OCI-LY3 (cell line): ENCODE measurements at regions not wholly inside any gene's neighbourhood (a gene's known extent, or its start where the extent isn't known, plus 50 kb on each side); places are given as distances from the start of the nearest gene placed in this dataset.

Experiments used
- H2AFZ ChIP-seq: fragments of 200-600, 300-600 bp; shearing (Covaris generic); 2 replicates; pipeline ENCODE4 v1.6.0; 2014; ENCODE audit warnings: antibody characterized with exemption, low read depth, low read length
- H3K27ac ChIP-seq: fragments of 200-600, 300-600 bp; sonication (generic); 2 replicates; pipeline ENCODE4 v1.5.1; 2014; ENCODE audit warnings: mild to moderate bottlenecking, low read length, moderate library complexity, mixed read lengths
- H3K27me3 ChIP-seq: fragments of 200-600, 300-600 bp; sonication (generic); 2 replicates; pipeline ENCODE4 v1.6.1; 2014; ENCODE audit warnings: low read depth, low read length, mixed read lengths
- H3K36me3 ChIP-seq: fragments of 200-600, 300-600 bp; sonication (generic); replicated peaks from 2 replicates; pipeline ENCODE3; 2014; ENCODE audit warnings: low read depth, low read length, mixed read lengths
- H3K4me1 ChIP-seq: fragments of 300-600, 200-600 bp; sonication (generic); 2 replicates; pipeline ENCODE4 v1.6.1; 2014; ENCODE audit warnings: low read length, mixed read lengths
- H3K4me2 ChIP-seq: fragments of 200-600, 300-600 bp; sonication (generic); 2 replicates; pipeline ENCODE4 v1.6.1; 2014; ENCODE audit warnings: low read length, mixed read lengths
- H3K4me3 ChIP-seq: fragments of 300-600, 200-600 bp; sonication (generic); 2 replicates; pipeline ENCODE4 v1.5.1; 2014; ENCODE audit warnings: antibody characterized with exemption, mild to moderate bottlenecking, low read length, moderate library complexity
- H3K79me2 ChIP-seq: fragments of 300-600, 200-600 bp; shearing (Covaris generic); 2 replicates; pipeline ENCODE4 v1.6.1; 2014; ENCODE audit warnings: mild to moderate bottlenecking, low read length, mixed read lengths
- H3K9ac ChIP-seq: fragments of 300-600, 200-600 bp; shearing (Covaris generic); 2 replicates; pipeline ENCODE4 v1.6.0; 2014; ENCODE audit warnings: mild to moderate bottlenecking, low read length, moderate library complexity
- H3K9me3 ChIP-seq: fragments of 200-600, 300-600 bp; shearing (Covaris generic); 2 replicates; pipeline ENCODE4 v1.6.1; 2014; ENCODE audit warnings: low read length, mixed read lengths; ENCODE audit not compliant: insufficient read depth
- H4K20me1 ChIP-seq: fragments of 200-600, 300-600 bp; sonication (generic); 2 replicates; pipeline ENCODE4 v1.6.1; 2016; ENCODE audit warnings: low read length, mixed read lengths; ENCODE audit not compliant: insufficient read depth
- EZH2phosphoT487 ChIP-seq: fragments of 200-600 bp; shearing (Covaris generic); IDR thresholded peaks from 2 replicates; pipeline ENCODE4 v1.6.1; 2018; ENCODE audit warnings: antibody characterized with exemption, mixed run types, low read depth
- TF ChIP-seq, protein P1 (sequence below): fragments of 200-600, 300-600 bp; sonication (generic); IDR thresholded peaks from 2 replicates; pipeline ENCODE4 v1.5.1; 2014; ENCODE audit warnings: antibody characterized with exemption, low read length, low read depth

DNA sequence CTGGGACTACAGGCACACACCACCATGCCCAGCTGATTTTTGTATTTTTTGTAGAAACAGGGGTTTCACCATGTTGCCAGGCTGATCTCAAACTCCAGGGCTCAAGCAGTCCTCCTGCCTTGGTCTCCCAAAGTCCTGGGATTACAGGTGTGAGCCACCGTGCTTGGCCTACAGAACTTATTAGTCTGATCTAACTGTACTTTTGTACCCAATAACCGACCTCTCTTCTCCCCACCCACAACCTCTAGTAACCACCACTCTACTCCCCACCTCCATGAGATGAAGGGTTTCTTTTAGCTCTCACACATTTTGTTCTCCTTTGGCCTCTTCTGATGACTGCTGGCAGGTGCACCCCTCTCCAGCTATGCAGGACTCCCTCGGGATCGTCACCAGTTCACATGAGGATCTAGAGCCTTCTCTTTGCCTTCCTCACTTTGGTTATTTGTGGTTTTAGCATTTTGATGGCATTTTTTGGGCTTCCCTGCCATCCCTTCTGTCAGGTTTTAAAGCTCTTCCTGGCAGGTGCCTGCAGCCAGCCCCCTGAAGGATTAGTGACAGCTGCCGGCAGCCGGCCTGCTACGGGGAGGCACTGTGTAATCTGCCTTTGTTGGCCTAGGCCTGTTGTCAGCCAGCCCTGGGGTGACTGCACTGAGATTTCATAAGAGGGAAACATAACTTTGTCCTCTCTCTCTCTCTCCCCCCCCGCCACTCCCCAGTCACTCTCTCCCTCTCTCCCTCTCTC, 99.8 kb upstream of the ATP1A1 start:
- no peak overlapping the region for H2AFZ ChIP-seq
- H3K27ac ChIP-seq: no peak overlapping the region
- H3K9ac ChIP-seq: no peak overlapping the region
- H3K36me3 ChIP-seq: no peaks in the 10 kb centered on the region
- no peaks in the 10 kb centered on the region for H3K27me3 ChIP-seq
- TF ChIP-seq, protein P1, sequence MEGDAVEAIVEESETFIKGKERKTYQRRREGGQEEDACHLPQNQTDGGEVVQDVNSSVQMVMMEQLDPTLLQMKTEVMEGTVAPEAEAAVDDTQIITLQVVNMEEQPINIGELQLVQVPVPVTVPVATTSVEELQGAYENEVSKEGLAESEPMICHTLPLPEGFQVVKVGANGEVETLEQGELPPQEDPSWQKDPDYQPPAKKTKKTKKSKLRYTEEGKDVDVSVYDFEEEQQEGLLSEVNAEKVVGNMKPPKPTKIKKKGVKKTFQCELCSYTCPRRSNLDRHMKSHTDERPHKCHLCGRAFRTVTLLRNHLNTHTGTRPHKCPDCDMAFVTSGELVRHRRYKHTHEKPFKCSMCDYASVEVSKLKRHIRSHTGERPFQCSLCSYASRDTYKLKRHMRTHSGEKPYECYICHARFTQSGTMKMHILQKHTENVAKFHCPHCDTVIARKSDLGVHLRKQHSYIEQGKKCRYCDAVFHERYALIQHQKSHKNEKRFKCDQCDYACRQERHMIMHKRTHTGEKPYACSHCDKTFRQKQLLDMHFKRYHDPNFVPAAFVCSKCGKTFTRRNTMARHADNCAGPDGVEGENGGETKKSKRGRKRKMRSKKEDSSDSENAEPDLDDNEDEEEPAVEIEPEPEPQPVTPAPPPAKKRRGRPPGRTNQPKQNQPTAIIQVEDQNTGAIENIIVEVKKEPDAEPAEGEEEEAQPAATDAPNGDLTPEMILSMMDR: no peak
- no peak for TF ChIP-seq EZH2phosphoT487
- H3K79me2 ChIP-seq: no peaks in the 10 kb centered on the region
- H3K4me1 ChIP-seq: no peaks in the 10 kb centered on the region; the same call in 1 of the 2 replicates
- H4K20me1 ChIP-seq: no peaks in the 10 kb centered on the region
- H3K4me2 ChIP-seq: no peak overlapping the region
- H3K9me3 ChIP-seq: no peaks in the 10 kb centered on the region
- H3K4me3 ChIP-seq: no peak overlapping the region

GRCh38 chr1:116276532-116276931, 96.5 kb upstream of the ATP1A1 start:
- Histone ChIP-seq H3K4me1 (no peaks in the 10 kb centered on the region), H3K79me2 (no peaks in the 10 kb centered on the region), H3K4me3 (no peak overlapping the region), H4K20me1 (no peaks in the 10 kb centered on the region), H3K27me3 (no peaks in the 10 kb centered on the region), H3K27ac (no peak overlapping the region), H3K36me3 (no peaks in the 10 kb centered on the region), H3K9ac (no peak overlapping the region), H3K4me2 (no peak overlapping the region), H2AFZ (no peak overlapping the region), H3K9me3 (no peaks in the 10 kb centered on the region)
- no peak for TF ChIP-seq EZH2phosphoT487
- TF ChIP-seq, protein P1: no peak

DNA sequence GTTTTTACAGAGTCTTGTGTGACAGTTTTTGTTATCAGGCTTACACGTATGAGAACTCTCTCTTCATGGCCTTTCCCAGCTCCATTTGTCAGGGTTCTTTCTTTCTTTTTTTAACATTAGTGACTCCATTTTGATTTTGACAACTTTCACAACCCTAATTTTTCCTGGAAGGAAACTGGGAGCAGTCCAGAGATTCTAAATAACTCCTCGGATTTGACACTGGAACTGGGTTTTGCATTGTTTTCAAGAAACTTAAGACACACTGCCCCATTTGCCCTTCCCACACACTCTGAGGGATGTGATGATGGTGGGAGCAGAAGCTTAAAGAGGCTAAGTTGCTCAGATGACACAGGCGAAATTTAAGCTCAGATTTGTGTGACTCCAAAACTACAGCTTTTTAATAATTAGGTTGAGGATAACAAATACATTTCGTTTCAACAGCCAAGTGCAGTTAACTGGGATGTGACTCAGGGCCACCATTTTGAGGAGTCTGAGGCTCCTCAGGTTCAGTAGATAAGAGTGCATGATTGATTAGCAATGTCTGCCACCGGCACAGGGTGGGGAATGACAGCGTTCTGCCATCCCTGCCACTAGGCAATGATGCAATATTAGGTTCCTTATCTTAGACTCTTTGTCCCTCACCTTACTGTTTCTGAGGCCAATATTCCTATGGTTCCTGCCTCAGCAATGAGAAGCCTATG, 95.1 kb upstream of the ATP1A1 start:
- H3K4me1 ChIP-seq: no peaks in the 10 kb centered on the region
- H3K4me2 ChIP-seq: no peak overlapping the region
- no peak overlapping the region for H3K4me3 ChIP-seq
- no peaks in the 10 kb centered on the region for H3K79me2 ChIP-seq
- no peaks in the 10 kb centered on the region for H3K9me3 ChIP-seq
- no peak overlapping the region for H3K27ac ChIP-seq
- no peaks in the 10 kb centered on the region for H3K27me3 ChIP-seq
- H2AFZ ChIP-seq: no peak overlapping the region
- no peak overlapping the region for H3K9ac ChIP-seq
- no peak for TF ChIP-seq EZH2phosphoT487
- TF ChIP-seq, protein P1: no peak
- no peaks in the 10 kb centered on the region for H3K36me3 ChIP-seq
- H4K20me1 ChIP-seq: no peaks in the 10 kb centered on the region

DNA sequence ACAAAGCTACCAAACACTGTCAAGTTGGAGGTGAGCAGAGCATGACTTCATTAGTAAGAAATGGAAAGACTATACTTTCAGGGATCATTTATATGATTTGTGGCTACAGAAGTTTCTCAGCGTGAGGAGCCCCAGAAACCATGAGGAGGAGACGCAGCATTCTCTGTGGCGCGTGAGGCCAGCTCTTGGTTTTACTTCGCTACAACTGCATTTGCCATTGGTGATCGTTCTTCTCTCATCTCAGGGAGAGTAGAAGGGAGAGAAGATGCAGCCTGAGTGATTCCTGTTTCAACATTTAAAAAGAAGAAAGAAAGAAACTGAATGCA, 94.5 kb upstream of the ATP1A1 start:
- H3K9me3 ChIP-seq: no peaks in the 10 kb centered on the region
- H3K9ac ChIP-seq: no peak overlapping the region
- no peak overlapping the region for H3K27ac ChIP-seq
- no peaks in the 10 kb centered on the region for H3K27me3 ChIP-seq
- no peaks in the 10 kb centered on the region for H4K20me1 ChIP-seq
- no peak overlapping the region for H3K4me3 ChIP-seq
- no peaks in the 10 kb centered on the region for H3K4me1 ChIP-seq
- H3K4me2 ChIP-seq: no peak overlapping the region
- no peak overlapping the region for H2AFZ ChIP-seq
- no peaks in the 10 kb centered on the region for H3K36me3 ChIP-seq
- TF ChIP-seq EZH2phosphoT487: no peak
- H3K79me2 ChIP-seq: no peaks in the 10 kb centered on the region
